LNCAP (cell line): ENCODE measurements at regions not wholly inside any gene's neighbourhood (a gene's known extent, or its start where the extent isn't known, plus 50 kb on each side); places are given as distances from the start of the nearest gene placed in this dataset.

Experiments used
- TF ChIP-seq, protein P1 (sequence below): fragments of 450-650 bp; IDR thresholded peaks from 2 replicates; pipeline ENCODE4 v1.5.1; 2017; ENCODE audit warnings: mild to moderate bottlenecking

GRCh38 chr4:108237693-108238092 is 69.0 kb upstream of the LEF1 start:
- TF ChIP-seq, protein P1, sequence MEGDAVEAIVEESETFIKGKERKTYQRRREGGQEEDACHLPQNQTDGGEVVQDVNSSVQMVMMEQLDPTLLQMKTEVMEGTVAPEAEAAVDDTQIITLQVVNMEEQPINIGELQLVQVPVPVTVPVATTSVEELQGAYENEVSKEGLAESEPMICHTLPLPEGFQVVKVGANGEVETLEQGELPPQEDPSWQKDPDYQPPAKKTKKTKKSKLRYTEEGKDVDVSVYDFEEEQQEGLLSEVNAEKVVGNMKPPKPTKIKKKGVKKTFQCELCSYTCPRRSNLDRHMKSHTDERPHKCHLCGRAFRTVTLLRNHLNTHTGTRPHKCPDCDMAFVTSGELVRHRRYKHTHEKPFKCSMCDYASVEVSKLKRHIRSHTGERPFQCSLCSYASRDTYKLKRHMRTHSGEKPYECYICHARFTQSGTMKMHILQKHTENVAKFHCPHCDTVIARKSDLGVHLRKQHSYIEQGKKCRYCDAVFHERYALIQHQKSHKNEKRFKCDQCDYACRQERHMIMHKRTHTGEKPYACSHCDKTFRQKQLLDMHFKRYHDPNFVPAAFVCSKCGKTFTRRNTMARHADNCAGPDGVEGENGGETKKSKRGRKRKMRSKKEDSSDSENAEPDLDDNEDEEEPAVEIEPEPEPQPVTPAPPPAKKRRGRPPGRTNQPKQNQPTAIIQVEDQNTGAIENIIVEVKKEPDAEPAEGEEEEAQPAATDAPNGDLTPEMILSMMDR = no peak

DNA sequence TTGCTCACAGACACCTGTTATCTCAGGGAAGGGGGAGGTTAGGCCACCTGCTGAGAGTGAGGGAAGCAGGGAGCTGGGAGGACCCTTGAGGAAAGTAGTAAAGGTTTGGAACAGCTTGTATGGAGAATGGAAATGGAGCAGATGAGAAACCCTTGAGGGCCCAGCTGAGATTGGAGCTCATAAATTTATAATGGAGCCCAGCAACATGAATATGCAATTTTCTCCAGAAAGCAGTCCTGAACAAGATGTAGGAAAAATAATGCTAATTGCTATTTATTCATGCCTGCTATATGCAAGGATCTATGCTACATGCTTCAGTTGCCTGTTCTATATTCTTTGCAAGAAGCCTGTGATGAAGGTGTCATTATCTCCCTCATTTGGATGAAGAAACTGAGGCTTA is 67.5 kb upstream of the LEF1 start:
- TF ChIP-seq, protein P1 = no peak

DNA sequence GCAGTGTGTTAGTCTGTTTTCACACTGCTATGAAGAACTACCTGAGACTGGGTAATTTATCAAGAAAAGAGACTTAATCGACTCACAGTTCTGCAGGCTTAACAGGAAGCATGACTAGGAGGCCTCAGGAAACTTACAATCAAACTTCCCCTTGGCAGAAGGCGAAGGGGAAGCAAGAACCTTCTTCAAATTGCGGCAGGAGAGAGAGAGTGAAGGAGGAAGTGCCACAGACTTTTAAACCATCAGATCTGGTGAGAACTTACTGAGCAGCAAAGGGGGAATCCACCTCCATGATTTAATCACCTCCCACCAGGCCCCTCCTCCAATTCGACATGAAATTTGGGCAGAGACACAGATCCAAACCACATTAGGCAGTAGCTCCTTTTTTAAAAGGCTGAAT is 59.2 kb upstream of the LEF1 start:
- TF ChIP-seq, protein P1 = no peak

DNA sequence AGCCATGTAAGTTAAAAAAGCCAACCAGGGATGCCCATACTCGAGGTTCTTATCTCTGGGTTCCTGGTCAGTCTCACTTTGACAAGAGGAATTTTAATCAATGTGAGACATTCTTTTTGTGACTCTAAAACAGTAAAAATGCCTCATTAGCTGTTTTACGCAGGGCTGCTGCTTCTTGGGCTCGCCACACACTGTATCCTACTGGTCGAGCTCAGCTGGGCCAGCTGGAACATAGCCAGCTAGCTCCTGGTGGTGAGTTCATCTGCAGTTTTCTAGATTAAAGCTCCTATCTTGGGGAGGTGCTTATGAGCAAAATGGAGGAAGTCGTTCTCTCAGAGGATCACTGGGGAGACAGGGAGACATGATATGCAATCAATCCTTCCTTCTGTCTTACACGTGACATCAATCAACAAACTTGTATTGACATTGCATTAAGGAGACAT is 55.9 kb upstream of the LEF1 start:
- TF ChIP-seq, protein P1 = no peak

DNA sequence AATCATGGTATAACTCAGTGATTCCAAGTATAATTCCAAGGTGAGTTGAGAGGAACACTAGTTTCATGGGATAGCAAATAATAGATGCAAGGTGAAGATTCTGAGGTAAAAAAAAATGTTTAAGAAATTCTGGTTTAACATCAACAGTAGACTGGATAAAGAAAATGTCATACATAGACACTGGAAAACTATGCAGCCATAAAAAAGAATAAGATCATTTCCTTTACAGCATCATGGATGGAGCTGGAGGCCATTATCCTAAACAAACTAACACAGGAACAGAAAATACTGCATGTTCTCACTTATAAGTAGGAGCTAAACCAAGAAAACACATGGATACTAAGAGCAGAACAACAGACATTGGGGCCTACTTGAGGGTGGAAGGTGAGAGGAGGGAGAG is 54.6 kb upstream of the LEF1 start:
- TF ChIP-seq, protein P1 = no peak

DNA sequence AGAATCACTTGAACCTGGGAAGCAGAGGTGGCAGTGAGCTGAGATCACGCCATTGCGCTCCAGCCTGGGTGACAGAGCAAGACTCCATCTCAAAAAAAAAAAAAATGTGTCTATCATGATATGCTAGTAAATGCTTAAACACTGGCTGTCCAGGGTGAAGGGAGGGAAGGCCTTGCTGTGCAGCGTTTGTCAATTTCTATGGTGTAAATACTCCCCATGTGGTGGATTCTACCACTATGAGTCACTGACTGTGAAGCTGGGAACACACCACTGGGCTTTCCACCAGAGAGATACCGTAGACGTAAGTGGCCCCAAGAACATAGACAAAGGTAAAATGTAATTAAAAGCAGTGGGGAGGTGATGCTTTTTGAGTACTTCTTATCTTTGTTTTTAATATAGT is 51.3 kb upstream of the LEF1 start:
- TF ChIP-seq, protein P1 = no peak
